Stimulated activated CD8-positive, alpha-beta memory T cell treated with anti-CD3 and anti-CD28 coated beads, Interleukin-7, amount 100 ng/mL, for 24 hours (primary cell): ENCODE measurements at regions not wholly inside any gene's neighbourhood (a gene's known extent, or its start where the extent isn't known, plus 50 kb on each side); places are given as distances from the start of the nearest gene placed in this dataset.
"Not testable (repeated sequence)": the region's sequence is repeated elsewhere in the genome, so short reads cannot be mapped to it uniquely, and the experiment has no call there.

ENCODE experiments used
- DNase-seq: peaks from one replicate; pipeline ENCODE4 v3.0.0-alpha.2; 2020; ENCODE audit warnings: low read depth

GRCh38 chr14:105903971-105904370 is 377.6 kb downstream of the TMEM121 start:
- no peak for DNase-seq

- no peak for DNase-seq
These were observed 378.0 kb downstream of the TMEM121 start for GRCh38 chr14:105904379-105904778.

- no peak for DNase-seq
These were observed 379.1 kb downstream of the TMEM121 start for GRCh38 chr14:105905456-105905855.

GRCh38 chr14:105907276-105907675 is 380.9 kb downstream of the TMEM121 start:
- DNase-seq: no peak

- no peak for DNase-seq
These were observed 381.6 kb downstream of the TMEM121 start for GRCh38 chr14:105908006-105908405.

- no peak for DNase-seq
These were observed 382.1 kb downstream of the TMEM121 start for GRCh38 chr14:105908481-105908911.

GRCh38 chr14:105909046-105909827 is 382.9 kb downstream of the TMEM121 start:
- DNase-seq: no peak

GRCh38 chr14:105909828-105910120 is 383.4 kb downstream of the TMEM121 start:
- not testable (repeated sequence) for DNase-seq

GRCh38 chr14:105910426-105910825 is 384.0 kb downstream of the TMEM121 start:
- DNase-seq: no peak

- no peak for DNase-seq
These were observed 384.8 kb downstream of the TMEM121 start for GRCh38 chr14:105911006-105911847.

- DNase-seq: not testable (repeated sequence)
These were observed 385.5 kb downstream of the TMEM121 start for GRCh38 chr14:105911848-105912292.

- DNase-seq: no peak
These were observed 386.3 kb downstream of the TMEM121 start for GRCh38 chr14:105912641-105913180.

- no peak for DNase-seq
These were observed 386.8 kb downstream of the TMEM121 start for GRCh38 chr14:105913221-105913620.

GRCh38 chr14:105913861-105914260 is 387.5 kb downstream of the TMEM121 start:
- no peak for DNase-seq

GRCh38 chr14:105914281-105914680 is 387.9 kb downstream of the TMEM121 start:
- DNase-seq: not testable (repeated sequence)

- DNase-seq: no peak
These were observed 388.5 kb downstream of the TMEM121 start for GRCh38 chr14:105914738-105915385.

- DNase-seq: not testable (repeated sequence)
These were observed 389.2 kb downstream of the TMEM121 start for GRCh38 chr14:105915546-105915945.

GRCh38 chr14:105917136-105917932 is 391.0 kb downstream of the TMEM121 start:
- not testable (repeated sequence) for DNase-seq

GRCh38 chr14:105917933-105918436 is 391.6 kb downstream of the TMEM121 start:
- no peak for DNase-seq

- no peak for DNase-seq
These were observed 392.3 kb downstream of the TMEM121 start for GRCh38 chr14:105918496-105919262.
